Left forelimb (tissue), 1 donor: ENCODE measurements at regions not wholly inside any gene's neighbourhood (a gene's known extent, or its start where the extent isn't known, plus 50 kb on each side); places are given as distances from the start of the nearest gene placed in this dataset.

Experiments used
- DNase-seq: peaks from one replicate; pipeline ENCODE4 v3.0.0-alpha.2; 2018; ENCODE audit warnings: low spot score

DNA sequence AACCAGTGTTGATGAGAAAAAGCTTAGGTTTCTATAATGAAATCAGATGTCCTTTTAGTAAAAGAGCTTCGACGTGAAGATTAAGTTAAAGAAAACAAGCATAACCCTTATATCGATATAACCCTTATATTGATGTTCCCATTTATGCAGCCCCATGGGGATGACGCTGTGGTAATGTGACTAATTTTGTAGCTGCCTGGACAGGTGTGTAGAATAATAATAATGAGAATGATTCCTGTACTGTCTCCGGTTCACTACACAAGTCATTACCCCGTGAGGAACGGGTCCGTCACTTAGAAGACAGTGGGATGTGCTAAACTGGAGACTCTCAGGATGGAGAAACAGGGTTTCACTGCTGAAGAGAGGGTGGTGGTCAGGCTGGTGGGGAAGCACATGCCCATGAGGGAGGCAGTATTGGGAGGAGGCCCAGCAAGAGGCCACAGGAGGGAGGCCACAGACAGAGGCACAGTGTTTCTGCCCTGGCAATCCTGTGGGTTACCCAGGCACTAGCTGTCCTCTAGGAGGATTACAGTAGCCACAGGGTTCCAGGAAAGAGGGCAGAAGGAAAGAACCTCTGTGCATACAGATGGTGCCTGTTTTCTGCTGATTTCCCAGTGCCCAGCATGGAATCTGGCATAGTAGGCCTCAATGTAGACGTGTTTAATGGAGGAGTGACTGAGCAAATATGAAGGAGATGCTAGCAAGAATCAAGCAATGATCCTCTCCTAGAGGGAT lies 191.1 kb upstream of the TSC22D2 start:
- no peak for DNase-seq

DNA sequence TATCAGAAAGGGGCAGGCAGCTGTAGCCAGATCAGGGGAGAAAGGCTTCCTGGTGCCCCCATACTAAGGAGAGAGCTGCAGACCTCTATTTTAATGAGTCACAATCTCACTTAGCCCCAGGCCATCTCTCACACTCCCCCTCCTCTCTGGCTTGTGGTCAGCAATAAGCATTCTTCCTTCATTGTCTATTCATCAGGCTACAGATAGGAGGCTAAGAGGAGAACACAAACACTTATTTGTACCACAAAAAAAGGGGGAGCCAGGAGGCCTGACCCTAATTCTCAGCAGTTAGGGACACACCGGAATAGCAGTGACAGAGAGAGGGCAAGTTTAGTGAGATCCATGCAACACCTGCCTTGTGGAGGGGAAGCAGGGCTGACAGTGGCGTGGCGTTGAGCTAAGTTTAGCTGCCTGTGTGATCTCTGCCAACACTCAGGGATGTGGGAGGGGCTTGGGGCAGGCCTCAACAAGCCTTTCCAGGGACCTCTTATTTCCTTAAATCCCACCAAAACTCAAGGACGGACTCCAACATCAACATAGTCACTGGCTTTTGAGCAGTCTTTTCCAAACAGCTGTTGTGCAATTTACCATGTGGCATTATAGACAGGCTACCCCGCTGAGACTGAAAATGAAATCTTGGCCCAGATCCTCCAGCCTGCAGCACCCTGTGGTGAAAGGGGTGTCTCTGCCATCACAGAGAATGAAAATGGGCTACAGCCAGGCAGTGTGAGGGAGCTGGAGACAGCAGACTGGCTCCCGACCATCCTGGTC lies 191.9 kb upstream of the TSC22D2 start:
- peak; percentile 75 for DNase-seq

DNA sequence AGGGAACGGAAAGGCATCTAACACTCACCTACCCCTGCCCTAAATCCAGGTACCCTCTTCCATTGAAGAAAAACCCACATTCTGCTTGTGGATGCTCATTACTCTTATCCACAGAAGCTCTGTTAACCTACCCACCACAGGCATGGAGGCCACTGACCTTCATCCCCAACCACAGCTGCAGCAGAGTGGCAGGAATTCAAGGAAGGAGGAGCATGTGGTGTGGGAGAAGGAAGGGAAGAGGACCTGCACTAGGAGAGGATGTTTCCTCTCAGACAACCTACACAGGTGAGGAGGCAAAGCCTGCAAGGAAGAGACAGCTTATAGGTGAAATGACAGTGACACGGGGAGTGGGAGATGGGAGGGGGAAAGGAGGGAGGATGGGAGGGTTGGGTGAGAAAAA lies 192.5 kb upstream of the TSC22D2 start:
- no peak for DNase-seq

DNA sequence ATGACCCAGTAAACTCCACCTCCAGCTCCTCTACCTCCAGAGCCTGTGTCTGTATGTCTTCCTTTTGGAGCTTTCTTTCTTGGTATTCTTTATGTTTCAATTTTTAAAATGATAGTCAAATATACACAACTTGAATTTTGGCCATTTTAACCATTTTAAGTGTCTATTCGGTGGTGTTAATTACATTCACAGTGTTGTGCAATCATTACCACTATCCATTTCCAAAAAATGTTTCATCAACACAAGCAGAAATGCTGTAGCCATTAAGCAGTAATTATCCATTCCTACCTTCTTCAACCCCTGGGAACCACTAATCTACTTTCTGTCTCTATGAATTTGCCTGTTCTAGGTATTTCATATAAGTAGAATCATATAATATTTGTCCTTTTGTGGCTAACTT lies 194.5 kb upstream of the TSC22D2 start:
- no peak for DNase-seq

DNA sequence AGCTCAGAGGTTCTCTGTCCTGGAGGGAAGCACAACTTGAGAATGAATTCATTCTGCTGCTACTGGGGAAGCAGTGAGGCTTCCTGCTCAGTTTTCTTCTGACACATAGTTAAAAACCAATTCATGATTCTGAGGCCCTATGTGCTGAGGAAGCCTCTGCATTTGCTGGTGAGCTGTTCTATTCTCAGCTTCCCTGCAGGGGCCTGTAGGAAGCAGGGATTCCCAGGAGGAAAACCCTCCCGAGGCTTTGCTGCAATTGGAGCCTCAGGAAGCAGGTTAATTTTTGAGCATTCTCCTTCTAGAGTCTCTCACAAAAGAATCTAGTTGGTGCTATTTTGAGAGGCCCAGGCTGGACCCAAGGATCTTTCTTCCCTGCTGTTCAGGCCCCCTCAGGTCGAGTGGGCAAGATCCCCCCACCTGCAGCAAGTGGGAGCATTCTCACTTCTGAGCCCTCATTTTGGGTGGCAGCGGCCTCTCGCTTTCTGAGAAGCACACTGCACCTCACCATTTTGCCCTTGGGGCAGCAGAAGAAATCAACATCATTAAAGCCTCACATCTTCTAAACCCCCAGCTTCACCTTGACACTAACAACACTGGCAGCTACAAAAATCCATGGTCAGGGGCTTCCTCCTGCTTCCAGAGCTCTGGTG lies 197.5 kb upstream of the TSC22D2 start:
- no peak for DNase-seq

DNA sequence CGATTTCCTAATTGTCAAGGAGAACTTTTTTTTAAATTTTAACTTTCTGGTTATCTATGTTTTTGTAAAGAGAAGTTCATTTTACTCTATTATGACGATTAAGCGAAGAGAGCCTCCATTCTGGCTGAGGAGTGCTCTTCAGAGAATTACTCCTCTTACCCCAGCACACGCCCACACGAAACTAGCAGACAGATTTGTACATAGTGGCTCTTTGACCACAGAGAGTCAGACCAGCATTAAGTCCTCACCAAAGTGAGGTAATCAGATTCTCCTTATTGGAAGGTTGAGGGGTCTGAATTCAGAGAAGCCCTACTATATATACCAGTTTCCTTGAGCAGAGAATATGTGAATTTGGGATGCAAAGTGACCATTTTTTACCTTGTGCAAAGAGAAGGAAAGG lies 204.8 kb upstream of the TSC22D2 start:
- no peak for DNase-seq

DNA sequence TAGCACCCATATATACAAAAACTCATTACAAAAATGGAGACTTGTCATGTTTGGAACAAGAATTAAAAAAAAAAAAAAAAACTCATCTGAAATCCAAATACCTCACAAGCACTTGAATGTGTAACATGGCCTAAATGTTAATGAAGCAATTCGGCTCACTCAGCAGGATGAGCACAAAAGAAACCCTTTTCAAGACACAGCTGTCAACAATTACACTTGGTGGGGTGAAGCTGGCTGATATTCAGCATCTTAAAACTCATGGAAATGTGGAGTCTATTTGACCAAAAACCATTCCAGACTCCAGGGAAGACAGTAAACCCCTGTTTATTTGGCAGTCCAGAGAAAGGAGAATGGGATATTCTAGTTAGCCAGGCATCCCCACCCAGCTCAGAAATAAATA lies 205.4 kb upstream of the TSC22D2 start:
- no peak for DNase-seq

DNA sequence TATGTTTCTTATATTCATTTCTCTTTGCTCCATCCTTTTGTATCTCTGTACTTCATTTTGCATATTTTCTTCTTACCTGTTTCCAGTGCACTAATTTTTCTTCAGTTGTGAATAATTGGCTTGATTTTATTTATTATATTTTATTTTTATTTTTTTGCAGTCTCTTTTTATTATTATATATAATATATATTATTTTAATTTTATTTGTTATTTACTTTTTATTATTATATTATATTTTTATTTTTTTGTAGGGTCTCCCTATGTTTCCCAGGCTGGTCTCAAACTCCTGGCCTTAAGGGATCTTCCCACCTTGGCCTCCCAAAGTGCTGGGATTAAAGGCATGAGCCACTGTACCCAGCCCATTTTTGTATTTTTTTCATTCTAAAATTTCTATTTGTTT lies 213.1 kb upstream of the TSC22D2 start:
- DNase-seq, result no peak

DNA sequence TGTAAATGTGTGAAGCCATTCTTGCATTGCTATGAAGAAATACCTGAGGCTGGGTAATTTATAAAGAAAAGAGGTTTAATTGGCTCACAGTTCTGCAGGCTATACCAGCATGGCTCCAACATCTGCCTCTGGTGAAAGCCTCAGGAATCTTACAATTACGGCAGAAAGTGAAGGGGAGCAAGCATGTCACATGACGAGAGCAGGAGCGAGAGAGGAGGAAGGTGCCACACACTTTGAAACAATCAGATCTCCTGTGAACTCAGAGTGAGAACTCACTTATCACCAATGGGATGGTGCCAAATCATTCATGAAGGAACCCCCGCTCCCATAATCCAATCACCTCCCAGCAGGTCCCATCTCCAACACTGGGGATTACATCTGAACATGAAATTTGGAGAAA lies 213.6 kb upstream of the TSC22D2 start:
- DNase-seq, result no peak

DNA sequence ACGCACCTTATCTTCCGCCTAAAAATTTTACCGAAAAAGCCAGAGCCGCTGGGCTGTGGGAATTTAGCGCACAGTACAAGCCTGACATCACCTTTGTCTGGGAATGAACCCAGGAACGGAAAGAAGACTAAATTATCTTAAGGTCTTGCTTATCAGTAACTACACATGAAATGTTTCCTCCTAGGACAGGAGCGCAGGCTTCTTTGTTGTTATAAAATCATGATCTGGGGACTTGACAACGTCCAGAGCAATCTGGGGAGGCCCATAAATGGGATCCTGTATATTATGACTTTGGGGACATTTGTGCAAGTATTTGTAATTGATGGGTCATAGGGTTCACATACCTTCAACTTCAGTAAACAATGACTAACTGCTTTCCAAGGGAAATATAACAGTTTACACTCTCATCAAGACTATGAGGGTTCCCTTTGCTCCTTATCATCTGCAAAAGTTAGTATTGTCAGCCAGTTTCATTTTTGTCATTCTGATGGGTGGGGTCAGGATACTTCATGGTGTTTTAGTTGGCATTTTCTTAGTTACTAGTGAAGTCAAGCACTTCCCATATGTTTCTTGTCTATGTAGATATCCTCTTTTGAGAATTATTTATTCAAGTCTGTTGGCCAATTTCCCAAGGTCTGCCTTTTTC lies 213.9 kb upstream of the PFN2 start:
- DNase-seq, result no peak

DNA sequence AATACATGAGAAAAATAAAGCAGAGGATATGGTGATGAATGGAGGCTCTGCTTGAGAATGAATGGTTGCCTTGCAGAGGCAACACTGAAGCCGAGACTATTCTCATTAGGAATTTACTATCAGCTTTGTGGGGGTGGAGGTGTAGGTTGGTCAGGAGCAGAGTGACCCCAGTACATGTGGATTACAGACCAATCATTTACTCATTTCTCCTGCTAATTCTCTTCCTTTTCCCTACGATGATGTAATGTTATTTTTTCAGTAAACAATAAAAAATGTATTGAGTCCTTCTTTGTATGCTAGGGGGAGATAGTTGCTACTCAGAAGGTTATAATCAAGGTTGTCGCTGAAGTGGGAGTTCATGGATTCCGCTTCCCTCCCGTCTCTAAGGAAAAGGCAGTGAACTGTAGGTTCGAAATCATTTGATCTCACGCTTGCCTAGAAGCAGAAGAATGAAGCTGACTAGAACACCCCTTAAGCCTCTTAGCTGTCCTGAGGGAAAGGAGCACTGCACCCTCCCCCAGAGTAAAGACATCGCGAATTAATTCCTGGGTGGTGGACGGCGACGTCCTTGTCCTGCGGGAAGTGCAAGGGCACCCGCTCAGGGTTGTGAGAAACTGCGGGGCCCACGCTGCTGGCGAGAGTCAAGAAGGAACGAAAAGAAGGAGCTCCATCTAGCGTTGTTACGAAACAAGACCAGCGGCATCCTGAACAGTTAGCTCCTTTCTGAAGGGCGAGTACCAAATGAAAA lies 213.2 kb upstream of the PFN2 start:
- peak; percentile 76 for DNase-seq

DNA sequence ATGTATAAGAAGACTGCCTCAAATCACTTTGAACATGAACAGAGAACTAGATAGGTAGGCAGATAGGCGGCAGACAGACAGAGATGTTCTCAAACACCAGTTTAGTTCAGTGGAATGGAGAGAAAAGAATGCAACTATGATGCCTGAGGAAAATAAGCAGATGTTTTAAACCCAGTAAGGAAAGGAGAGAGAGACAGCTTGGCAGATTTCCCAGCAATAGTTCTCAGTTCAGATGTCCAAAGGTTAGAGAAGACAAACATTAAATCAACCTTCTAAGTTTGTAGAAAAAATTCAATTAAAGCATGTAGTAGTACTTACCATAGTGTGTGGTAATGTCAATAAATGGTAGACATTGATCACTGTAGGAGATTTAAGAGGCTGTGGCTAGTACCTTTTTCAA lies 209.6 kb upstream of the PFN2 start:
- DNase-seq, result no peak

DNA sequence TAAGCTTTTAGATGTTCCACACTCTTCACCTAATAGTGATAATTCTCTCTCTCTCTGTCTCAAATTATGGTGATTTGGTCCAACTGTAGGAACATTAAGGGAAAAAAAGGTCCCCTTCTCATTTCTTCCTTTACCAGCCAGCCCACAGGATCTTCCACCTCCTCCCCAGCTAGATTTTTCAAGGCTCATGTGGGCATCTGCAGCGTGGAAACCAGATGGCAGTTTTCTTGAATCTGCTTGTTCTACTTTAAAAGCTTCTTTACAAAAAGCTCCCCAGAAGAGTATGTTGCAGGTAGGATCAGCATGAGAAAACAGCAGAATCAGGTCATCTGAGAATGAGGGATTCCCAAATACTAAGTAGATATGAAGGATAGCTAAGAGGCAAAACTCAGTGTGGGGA lies 208.6 kb upstream of the PFN2 start:
- DNase-seq, result no peak

DNA sequence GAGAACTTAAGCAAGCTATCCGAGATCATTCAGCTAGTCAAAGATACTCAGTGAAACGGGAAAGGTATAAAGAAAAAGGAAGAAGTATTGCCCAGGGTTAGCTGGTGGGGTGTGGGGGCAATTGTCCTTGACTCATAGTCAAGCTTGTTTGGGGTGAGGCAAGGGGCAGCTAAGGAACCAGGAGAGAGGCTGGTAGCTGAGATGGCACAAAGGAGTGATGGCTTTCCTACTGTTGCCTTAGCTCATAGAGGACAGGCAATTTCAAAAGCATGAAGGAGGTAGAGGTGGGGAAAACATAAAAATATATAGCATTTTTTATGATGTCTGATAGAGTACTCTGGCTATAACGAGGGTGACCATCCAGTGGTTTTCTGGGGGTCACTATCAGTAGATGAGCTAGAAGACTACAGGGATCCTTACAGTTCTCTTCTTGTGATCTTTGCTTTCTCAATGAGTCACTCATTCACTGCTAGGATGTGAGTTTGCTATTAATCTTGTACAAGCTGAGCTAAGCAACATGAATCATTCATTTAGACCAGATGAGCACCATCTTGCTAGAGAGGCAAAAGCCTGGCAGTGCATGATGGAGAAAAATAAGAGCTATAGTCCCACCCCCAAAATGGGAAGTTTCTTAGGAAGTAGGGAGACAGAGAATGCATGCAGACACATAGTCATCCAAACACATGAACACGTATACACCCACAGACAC lies 207.1 kb upstream of the PFN2 start:
- DNase-seq, result no peak

DNA sequence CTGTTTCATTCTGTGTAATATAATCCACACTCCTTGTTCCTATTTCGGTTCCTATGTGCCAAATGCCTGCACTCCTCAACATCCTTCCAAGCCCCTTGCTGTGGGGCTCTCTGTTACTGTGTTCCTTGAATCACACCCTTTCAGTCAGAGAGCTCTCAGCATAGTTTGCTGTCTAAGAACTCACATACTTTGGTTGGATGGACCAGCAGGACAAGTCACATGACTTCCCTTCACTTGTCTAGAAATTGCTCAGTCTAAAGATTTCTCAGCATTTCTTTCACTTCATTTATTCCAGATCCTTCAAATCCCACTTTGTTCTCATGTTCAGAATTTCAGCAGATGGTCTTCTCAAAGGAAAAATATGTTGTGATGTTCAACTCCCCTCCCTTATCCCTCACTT lies 203.5 kb upstream of the PFN2 start:
- DNase-seq, result no peak

DNA sequence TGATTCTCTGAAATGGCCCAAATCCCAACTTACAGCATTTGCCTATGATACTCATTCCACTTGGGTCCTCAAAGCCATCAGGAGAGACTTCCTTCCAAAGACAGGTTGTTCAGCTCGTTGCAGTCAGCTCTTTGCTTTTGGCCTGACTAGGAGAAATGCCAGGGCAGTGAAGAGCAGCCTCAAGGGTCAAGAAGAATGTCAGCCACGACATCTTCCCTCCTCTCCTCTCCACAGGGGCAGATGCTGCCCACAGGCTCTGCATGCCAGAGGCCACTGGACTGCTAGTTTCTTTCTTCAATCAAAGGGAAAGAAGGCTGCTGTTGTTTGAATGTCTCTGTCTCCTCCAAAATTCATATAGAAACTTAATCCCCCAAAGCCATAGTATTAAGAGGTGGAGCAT lies 201.7 kb upstream of the PFN2 start:
- DNase-seq, result no peak

DNA sequence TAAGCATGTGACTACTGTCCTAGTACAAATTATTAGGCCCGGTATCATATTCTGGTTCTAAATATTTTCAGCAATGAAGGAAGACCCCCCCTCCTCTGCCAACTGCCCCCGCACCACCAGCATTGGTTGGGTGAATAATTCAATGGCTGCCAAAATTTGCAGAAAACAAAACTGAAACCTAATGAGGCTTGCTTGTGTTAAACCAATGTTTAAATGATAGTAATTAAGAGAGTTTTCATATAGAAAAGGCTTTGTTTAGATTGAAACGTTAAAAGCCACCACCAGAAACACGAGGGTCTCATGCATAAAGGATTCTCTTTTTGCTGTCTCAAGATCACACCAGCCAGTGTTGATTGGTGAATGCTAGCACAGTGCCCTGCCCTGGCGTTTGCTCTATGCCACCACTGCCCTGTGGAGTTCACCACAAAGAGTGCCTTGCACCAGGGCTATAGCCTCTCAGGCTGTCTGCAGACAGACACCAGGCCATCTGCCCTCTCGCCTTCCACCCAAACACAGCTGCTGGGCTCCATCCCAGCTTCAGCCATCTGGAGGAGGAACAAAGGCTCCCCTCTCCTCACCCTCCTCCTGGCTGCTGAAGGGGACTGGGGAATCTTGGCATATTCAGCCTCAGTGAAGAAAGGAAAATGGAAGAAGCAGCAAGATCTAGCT lies 200.3 kb upstream of the PFN2 start:
- DNase-seq, result no peak

DNA sequence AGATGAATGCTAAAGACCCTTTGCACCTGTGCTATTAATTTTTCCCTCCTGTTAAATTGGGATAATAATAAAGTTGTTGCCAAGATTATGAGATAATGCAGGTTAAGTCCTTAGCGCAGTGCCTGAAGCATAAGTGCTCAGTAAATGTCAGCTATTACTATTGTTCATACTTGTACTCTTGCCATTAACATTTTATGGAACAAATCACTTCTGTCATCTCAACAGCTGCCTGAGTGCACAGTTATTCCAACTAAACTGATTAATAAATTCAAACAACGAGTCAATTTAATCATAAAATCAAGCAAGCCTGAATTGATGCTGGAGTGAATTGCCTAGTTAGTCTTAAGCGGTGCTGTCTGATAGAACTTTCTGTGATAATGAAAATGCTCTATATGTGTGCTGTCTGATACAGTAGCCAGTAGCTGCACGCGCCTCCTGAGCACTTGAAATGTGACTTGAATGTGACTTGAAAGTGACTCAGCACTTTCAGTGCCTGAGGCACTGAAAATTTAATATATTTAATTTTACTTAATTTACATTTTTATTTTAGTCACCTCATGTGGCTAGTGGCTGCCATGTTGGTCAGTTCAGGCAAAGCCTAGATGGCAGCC lies 198.7 kb upstream of the PFN2 start:
- DNase-seq, result no peak

DNA sequence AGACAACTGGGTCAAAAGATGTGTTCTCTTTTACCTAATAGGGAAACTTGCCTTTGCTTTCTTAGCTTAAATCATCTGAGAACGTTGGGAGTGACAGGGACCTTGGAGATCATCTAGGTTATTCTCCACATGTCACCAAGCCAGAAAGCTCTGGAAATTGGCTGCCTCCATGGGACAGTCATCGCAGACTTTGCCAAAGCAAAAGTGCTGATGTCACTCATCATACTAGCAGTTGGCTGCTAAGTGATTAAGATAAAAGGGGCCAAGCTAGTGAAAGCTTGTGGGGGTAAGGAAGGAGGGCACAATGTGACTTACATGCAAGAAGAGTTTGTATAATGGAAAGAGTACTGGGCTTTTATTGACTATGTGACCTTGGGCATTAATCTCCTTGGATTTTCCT lies 198.0 kb upstream of the PFN2 start:
- no peak for DNase-seq

DNA sequence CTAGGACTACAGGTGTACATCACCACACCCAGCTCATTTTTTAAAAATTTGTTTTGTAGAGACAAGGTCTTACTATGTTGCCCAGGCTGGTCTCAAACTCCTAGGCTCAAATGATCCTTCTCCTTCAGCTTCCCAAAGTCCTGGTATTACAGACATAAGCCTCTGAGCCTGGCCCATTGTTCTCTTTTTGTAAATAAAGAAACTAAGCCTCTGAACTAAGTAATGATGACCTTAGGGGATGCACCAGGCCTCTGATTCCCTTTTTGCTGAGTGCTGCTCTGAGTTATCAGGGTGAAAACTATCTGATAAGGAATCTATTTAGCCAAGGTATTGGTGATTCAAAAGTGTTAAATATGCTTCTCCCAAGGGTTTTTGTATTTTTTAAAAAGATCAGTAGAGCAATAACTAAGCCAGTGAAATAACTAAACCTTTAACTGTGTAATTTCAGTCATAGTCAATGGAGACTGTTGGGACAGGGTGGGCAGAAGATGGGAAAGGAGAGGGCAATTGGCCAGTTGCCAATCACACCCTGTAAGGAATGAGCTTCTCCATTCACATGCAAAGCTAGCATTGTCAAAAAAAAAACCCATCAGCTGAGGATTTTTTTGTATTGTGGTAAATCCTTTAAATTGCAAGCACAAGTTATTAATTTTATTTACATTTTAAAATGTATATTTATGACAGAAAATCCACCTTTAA lies 194.8 kb upstream of the PFN2 start:
- no peak for DNase-seq
